T-helper 2 cell (primary cell): ENCODE measurements at regions not wholly inside any gene's neighbourhood (a gene's known extent, or its start where the extent isn't known, plus 50 kb on each side); places are given as distances from the start of the nearest gene placed in this dataset.

Experiments
- DNase-seq, 5 experiments: peaks; one replicate each; pipeline versions ENCODE4 v3.0.0 to v3.0.0-alpha.2; 2012 to 2022

DNA sequence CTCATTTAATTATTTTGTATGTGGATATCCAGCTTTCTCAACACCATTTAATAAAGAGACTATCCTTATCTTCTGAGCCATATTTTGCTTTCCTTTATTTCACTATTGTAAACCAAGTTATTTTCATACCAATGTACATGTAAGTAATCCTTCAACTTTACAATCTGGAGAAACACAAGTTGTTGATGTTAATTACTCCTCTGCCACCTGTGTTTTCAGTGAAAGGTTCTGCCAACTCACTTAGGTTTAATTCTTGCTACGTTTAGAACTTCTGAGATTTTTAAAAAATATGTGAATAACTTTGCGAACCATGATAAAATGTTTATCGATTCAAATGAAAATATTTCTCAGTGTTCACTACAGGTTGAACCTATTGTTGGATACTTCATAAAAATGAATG, 244.4 kb downstream of the CDH7 start:
- no peak for DNase-seq

DNA sequence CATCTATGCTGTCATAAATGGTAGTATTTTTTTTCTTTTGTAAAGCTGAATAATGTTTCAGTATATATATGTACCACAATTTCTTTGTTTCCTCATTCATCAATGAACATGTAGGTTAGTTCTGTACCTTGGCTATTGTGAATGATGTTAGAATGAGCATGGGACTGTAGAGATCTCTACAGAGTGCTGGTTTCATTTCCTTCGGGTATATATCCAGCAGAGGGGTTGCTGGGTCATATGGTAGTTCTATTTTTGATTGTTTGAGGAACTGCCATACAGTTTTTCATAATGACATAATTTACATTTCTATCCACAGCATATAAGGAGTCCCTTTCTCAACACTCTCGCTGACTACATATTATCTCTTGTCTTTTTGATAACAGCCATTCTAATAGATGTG, 243.5 kb downstream of the CDH7 start:
- no peak for DNase-seq

DNA sequence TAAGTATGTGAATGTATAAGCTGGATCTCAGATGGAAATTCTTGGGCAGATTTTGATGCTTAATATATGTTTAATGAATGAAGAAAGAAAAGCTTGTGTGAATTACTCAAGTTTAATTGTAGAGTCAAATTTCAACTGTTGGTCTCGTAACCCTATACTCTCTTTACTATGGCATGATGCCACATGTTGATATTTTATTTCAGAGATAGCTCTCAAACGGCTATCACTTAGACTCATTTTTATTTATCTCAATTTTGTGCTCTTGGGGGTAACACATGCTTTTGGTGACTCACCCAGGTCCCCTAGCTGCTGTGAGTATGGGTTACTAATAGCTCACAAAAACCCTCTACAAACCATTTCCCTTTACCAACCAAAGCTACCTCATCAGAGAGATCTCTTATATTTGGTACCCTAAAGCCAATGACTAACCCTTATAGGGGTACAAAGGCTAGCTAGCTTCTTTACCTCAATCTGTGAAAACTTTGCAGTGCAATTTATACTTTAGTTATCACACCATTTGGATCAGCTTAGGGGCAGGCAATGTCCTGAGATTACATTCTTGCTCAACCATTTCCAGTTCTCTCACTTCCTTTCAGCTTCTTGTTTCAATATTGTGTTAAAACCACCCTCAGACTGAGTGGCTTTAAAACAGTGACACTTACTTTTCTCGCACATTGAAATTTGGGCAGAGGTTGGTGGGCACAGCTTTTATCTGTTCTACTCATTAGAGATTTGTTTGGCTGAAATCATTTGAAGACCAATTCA, 240.3 kb downstream of the CDH7 start:
- no peak for DNase-seq

DNA sequence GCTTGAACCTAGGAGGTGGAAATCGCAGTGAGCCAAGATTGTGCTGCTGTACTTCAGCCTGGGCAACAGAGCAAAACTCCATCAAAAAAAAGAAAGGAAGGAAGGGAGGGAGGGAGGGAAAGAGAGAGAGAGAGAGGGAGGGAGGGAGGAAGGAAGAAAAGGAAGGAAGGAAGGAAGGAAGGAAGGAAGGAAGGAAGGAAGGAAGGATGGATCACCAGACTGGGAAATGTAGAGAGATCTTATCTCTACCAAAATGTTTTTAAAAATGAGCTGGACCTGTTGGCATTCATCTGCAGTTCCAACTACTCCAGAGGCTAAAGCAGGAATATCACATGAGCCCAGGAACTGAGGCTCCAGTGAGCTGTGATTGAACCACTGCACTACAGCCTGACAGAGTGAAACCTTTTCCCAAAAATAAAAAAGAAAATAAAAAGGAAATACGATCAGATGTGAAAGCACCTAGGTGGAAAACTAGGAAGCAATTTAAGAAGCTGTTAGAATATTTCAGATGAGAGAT, 239.4 kb downstream of the CDH7 start:
- no peak for DNase-seq

DNA sequence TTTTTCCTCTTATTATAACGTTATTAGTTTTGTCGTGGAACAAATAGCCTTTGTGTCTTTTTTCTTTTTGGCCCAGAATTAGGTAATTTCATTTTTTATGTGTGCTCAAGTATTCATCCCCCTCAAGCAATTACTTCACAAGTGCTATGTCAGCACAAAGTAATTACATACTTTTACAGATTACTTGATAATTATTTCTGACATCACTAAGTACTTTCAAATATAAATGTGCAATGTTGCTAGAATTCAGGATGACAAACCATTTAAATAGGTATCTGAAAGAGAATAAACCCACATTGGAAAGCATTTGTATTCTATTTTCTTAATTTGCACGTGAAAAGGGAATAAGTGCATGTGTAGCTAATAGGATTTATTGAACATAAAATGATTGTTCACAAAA, 238.2 kb downstream of the CDH7 start:
- no peak for DNase-seq

DNA sequence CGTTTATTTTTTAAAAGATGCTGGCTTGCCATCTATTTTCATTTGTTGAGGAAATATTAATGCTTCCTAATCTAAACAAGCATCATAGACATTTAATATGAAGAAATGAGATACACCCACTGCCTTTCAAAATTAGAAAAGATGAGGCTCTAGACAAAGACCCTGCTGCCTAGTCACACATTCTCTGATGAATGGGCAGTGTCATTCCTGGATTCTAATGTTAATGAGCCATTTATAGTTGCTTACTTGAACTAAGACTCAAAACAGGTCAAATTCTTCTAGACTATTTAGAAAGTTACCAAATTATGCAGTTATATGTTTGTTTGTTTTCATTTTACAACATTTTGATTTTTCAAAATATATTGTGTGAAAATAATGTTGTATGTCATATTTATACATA, 237.6 kb downstream of the CDH7 start:
- no peak for DNase-seq

DNA sequence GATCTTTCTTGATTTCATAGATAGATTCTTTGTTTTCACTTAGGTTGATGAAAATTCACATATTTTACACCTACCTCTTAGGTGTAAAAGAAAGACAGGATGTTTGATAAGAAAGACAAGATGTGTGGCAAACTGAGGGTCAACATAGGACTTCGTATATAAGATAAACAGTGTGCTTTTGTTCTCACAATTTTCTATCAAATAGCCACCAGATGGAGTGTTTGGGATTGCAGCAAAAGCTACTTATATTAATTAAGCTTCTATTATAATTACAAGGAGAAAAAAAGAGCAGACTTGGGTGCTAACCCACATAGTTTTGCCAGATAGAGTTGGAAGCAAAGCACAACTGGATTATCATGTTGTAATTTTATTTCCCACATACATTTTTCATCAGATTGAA, 232.9 kb downstream of the CDH7 start:
- DNase-seq = no peak

DNA sequence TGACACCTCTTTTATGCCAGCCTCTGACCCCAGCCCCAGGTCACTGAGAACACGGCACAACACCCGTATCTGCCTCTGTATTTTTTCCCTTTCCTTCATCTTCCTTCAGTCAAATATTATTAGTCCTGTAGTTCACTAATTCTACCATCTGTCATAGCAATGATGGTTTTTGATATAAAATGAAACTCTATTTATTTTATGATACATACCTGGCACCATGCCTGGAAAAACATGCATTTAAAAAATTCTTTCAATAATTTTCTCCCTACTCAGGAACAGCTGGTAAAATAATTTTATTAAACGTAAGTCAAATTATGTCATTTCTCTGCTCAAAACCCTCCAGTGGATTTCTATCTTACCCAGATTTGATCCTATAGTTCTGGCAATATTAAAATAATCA, 224.7 kb downstream of the CDH7 start:
- no peak for DNase-seq

DNA sequence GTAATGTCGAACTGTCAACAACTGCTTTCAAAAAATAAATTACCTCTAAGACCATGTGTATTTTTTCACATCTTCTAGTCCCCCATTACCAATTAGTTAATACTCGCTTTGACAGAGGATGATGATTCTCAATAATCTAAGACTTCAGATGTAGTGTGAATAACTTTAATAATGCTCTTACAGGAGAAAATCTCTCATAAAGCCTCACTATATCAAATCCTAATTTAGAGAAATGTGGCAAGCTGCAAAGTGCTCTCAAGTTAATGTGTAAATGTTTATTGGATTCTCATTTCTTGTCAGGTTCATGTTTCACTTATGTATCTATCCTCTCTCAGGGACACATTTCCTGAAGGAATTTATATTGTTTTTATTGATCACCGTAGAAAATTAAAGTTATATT, 223.9 kb downstream of the CDH7 start:
- no peak for DNase-seq

DNA sequence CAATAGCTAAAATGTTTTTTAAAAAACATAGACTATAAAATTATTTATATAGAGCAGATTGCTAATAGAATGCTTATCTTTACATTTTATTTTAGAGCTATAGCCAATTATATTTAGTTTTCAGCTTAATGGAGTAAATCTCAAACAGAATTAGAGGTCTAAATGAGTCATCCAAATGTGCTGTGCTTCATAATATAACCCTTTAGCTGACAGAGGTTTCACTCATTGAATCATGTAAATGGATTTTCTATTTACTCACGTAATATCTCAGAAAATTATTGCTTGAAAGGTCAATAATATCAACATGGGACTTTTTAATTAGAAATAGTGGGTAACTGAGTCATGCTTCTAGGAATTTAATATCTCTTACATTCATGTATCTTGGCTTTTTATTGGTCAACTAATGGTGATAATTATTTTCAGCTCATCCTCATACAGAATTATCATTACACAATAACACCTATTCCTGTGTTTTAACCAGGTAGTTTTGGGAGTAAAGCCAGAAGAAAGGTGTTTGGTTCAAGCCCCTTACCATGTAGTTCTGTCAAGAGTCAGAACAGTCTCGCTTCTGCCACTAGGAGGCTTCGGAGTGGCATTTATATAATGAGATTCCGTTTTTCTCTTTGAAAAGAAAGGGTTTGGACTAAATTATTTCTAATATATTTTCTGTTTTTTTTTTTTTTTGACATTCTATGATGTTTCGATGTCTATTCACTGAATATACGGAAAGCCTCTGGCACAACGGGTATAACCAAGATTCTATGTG, 217.6 kb downstream of the CDH7 start:
- no peak for DNase-seq

DNA sequence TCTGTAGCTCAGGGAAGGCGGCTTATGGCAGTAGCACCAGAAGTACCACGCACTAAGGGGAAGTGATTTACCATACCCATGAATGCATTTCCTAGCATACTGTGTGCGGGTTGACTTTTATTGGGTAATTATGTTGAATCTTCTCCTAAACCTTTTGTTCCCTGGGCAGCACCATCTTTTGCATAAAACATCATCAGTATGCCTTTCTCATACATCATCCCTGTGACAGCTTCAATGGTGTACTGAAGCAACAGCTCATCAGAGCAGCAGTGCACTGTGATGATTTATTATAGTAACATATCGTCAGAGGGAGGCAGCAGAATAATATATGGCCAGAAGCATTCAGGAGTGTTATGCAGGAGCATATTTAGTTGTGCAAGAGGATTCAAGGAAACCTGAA, 204.9 kb downstream of the CDH7 start:
- no peak for DNase-seq

DNA sequence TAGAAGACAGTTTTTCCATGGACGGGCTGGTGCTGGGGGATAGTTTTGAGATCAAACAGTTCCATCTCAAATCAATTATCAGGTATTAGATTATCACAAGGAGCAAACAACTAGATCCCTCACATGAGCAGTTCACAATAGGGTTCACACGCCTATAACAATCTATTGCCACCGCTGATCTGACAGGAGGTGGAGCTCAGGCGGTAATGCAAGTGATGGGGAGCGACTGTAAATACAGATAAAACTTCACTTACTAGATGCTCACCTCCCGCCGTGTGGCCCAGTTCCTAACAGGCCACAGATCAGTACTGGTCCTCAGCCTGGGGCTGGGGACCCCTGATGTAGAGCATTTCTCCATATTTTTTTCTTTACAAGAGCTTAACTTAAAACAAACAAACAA, 203.6 kb downstream of the CDH7 start:
- no peak for DNase-seq

DNA sequence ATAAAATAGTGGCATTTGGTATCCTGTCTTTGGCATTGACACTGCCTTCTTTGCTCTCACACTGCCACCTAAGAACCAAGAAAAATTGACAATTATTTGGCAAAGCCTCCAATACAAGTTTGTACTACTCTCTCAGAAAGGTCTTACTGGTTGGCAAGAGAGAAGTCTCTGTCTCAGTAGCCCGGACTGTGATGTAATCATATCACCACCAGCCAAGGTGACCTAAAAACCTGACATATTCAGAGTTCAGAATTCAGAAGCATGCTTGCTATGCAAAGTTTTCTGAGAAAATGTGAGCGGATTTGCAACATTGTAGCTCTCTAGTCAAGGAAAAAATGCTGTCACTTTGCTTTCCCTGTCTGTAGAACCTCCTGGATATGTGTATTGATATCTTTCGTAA, 196.0 kb downstream of the CDH7 start:
- no peak for DNase-seq

DNA sequence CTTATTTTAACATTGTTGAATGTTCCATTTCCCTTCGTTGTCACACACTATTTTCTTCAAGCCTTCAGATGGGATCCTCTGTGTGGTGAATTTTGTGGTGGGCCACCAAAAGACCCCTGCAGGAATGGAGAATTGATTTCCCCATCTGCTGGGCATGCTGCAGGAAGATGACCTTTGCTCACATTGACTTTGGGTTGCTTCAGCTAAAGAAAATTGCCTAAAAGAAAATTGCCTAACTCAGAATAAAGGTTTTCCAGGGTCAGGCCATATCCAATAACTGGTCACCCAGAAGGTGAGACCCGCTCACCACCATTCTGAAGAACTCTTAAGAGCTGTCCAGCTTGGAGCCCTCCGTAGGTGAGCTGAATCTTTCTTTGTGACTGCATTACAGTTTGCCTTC, 192.5 kb downstream of the CDH7 start:
- no peak for DNase-seq

DNA sequence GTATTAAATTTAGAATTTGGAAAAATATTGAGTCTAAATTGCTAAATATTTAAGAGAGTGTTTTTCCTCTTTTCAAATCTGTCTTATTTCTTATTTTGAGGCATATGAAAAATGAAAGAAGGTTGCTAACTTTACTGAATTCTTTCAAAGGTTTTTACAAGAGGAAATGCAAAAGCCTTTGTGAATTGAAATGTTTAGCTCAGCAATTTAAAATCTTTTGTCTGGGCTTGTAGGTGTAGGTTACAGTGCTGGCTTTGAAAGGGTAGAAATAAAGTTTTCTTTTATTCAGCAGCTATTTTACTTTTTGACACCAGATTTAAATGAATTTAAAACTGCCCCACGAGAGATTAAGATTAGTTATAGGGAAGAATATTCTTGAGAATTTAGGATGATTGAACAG, 192.0 kb downstream of the CDH7 start:
- DNase-seq = no peak

DNA sequence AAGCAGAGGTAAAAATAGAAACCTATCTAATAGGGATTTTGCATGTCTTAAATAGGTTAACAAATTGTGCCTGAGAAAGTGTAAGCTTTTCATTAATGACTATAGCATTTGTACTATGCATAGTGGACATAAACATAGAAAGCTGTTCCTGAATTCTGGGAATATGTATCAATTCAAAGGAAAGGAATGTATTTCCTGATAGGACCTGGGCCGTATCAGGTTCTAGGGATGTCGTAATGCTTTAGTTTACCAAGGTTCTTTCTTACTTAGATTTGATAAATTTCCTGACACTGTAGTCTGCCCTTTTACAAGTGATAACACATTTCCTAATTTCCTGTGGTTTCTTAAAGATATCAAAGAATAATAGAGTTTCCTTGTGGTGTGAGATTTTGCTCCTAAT, 191.3 kb downstream of the CDH7 start:
- no peak for DNase-seq

DNA sequence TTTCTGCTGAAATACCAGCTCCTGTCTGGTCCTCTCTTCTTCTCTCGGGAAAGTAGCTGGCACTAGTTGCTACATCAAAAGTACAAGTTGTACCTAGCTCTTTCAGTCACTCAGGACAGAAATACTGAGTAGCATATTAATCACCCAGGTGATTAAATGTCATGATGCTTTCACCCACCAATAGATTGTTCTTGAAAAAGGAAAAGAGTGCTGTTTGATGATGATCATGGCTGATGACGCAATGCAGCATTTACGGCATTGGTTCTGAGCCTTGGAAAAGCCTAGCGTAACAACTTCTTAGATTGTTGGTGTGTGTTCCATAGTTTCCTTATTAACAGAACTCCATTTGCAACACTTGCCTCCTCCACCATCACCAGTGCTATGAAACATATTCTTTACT, 190.7 kb downstream of the CDH7 start:
- DNase-seq = no peak
